Mesenchymal stem cell (in vitro differentiated cells and primary cell): ENCODE measurements at regions not wholly inside any gene's neighbourhood (a gene's known extent, or its start where the extent isn't known, plus 50 kb on each side); places are given as distances from the start of the nearest gene placed in this dataset.

Experiments
- DNase-seq: peaks from one replicate; pipeline ENCODE4 v3.0.0-alpha.2; 2013
- H2AFZ ChIP-seq: one replicate; pipeline ENCODE4 v1.6.1; 2013; ENCODE audit warnings: low read depth, mild to moderate bottlenecking, control low read depth, inconsistent platforms, low read length, moderate library complexity
- H2AK5ac ChIP-seq: 2 replicates; pipeline ENCODE4 v1.6.1; 2013; ENCODE audit warnings: low read length, moderate library complexity, mild to moderate bottlenecking, inconsistent platforms; ENCODE audit not compliant: severe bottlenecking
- H2BK120ac ChIP-seq: one replicate; pipeline ENCODE4 v1.6.1; 2013; ENCODE audit warnings: low read depth, mild to moderate bottlenecking, inconsistent platforms, low read length, moderate library complexity
- H2BK12ac ChIP-seq, 2 experiments: one replicate each; pipeline ENCODE4 v1.6.1; 2013; ENCODE audit warnings: inconsistent platforms in 2 of 2, low read length in 2 of 2, mild to moderate bottlenecking in 2 of 2, moderate library complexity in 2 of 2, control low read depth in 1 of 2
- H2BK15ac ChIP-seq: one replicate; pipeline ENCODE4 v1.6.1; 2013; ENCODE audit warnings: mild to moderate bottlenecking, low read depth, inconsistent platforms; ENCODE audit not compliant: poor library complexity, severe bottlenecking
- H2BK5ac ChIP-seq: 2 replicates; pipeline ENCODE4 v1.6.1; 2013; ENCODE audit warnings: low read depth, mild to moderate bottlenecking, low read length, control low read depth, inconsistent platforms; ENCODE audit not compliant: poor library complexity, severe bottlenecking
- H3K14ac ChIP-seq, 2 experiments: one replicate each; pipeline ENCODE4 v1.6.1; 2013; ENCODE audit warnings: inconsistent platforms in 2 of 2, low read length in 2 of 2, control low read depth in 1 of 2, mild to moderate bottlenecking in 1 of 2, moderate library complexity in 1 of 2
- H3K18ac ChIP-seq, 2 experiments: one replicate each; pipeline ENCODE4 v1.6.1; 2013; ENCODE audit warnings: inconsistent platforms in 2 of 2, low read length in 2 of 2, control low read depth in 1 of 2, low read depth in 1 of 2, mild to moderate bottlenecking in 1 of 2
- H3K23ac ChIP-seq, 2 experiments: one replicate each; pipeline ENCODE4 v1.6.1; 2013; ENCODE audit warnings: inconsistent platforms in 2 of 2, low read length in 2 of 2, mild to moderate bottlenecking in 2 of 2, moderate library complexity in 2 of 2, control low read depth in 1 of 2
- H3K27ac ChIP-seq: 2 replicates; pipeline ENCODE4 v1.5.1; 2013; ENCODE audit warnings: mild to moderate bottlenecking, moderate library complexity, low read length, control low read depth, inconsistent platforms; ENCODE audit not compliant: poor library complexity, severe bottlenecking
- H3K27me3 ChIP-seq, 2 experiments: 2 replicates each; pipeline versions ENCODE4 v1.6.1 to v1.7.0; 2013; ENCODE audit warnings: low read length in 2 of 2, mild to moderate bottlenecking in 2 of 2, moderate library complexity in 2 of 2, control low read depth in 1 of 2, inconsistent platforms in 1 of 2; ENCODE audit not compliant: control insufficient read depth in 1 of 2, insufficient read depth in 1 of 2
- H3K36me3 ChIP-seq, 2 experiments: 2 replicates each; pipeline versions ENCODE4 v1.6.1 to v1.7.0; 2013; ENCODE audit warnings: low read length in 2 of 2, control low read depth in 1 of 2, inconsistent platforms in 1 of 2, low read depth in 1 of 2, mild to moderate bottlenecking in 1 of 2; ENCODE audit not compliant: insufficient read depth in 2 of 2, control insufficient read depth in 1 of 2
- H3K4ac ChIP-seq, 2 experiments: one replicate each; pipeline ENCODE4 v1.6.1; 2013; ENCODE audit warnings: inconsistent platforms in 2 of 2, low read length in 2 of 2, mild to moderate bottlenecking in 2 of 2, moderate library complexity in 2 of 2, control low read depth in 1 of 2, low read depth in 1 of 2
- H3K4me1 ChIP-seq: 2 replicates; pipeline ENCODE4 v1.6.1; 2013; ENCODE audit warnings: low read depth, low read length, control low read depth; ENCODE audit not compliant: control insufficient read depth, insufficient read depth
- H3K4me2 ChIP-seq: 2 replicates; pipeline ENCODE4 v1.6.1; 2013; ENCODE audit warnings: low read length, mild to moderate bottlenecking, inconsistent platforms; ENCODE audit not compliant: poor library complexity, severe bottlenecking
- H3K4me3 ChIP-seq, 2 experiments: 2 replicates each; pipeline versions ENCODE4 v1.5.1 to v1.7.0; 2013; ENCODE audit warnings: low read length in 2 of 2, mild to moderate bottlenecking in 2 of 2, control low read depth in 1 of 2, low read depth in 1 of 2; ENCODE audit not compliant: insufficient read depth in 1 of 2
- H3K79me1 ChIP-seq: replicated peaks from 2 replicates; pipeline ENCODE4 v1.6.1; 2013; ENCODE audit warnings: mild to moderate bottlenecking, control low read depth, low read length, inconsistent platforms; ENCODE audit not compliant: poor library complexity, severe bottlenecking
- H3K9ac ChIP-seq: 2 replicates; pipeline ENCODE4 v1.7.0; 2013; ENCODE audit warnings: mild to moderate bottlenecking, low read length, moderate library complexity
- H3K9me3 ChIP-seq: 2 replicates; pipeline ENCODE4 v1.7.0; 2013; ENCODE audit warnings: mild to moderate bottlenecking, low read length; ENCODE audit not compliant: control insufficient read depth
- H4K8ac ChIP-seq: one replicate; pipeline ENCODE4 v1.6.1; 2013; ENCODE audit warnings: inconsistent platforms, mild to moderate bottlenecking, low read length, moderate library complexity
- H4K91ac ChIP-seq: one replicate; pipeline ENCODE4 v1.6.1; 2013; ENCODE audit warnings: mild to moderate bottlenecking, low read length, inconsistent platforms
- WGBS: methylation state at CpG from one replicate; pipeline ENCODE4 v1.1.7; 2013; ENCODE audit warnings: mixed read lengths; 5-methylcytosine and 5-hydroxymethylcytosine counted together

- Histone ChIP-seq H3K36me3 (no peaks in the 10 kb centered on the region), H3K23ac (no peak overlapping the region), H2BK12ac (no peak overlapping the region), H2BK120ac (no peak overlapping the region), H3K9me3 (no peaks in the 10 kb centered on the region), H3K79me1 (no peaks in the 10 kb centered on the region), H2BK5ac (no peak overlapping the region), H4K8ac (no peak overlapping the region), H3K4me3 (no peak overlapping the region), H3K14ac (no peak overlapping the region), H4K91ac (no peak overlapping the region), H3K9ac (no peak overlapping the region), H2AFZ (no peak overlapping the region), H3K27me3 (no peaks in the 10 kb centered on the region), H3K18ac (peak overlapping the region; percentile 60 to 85), H3K4me1 (no peaks in the 10 kb centered on the region), H3K27ac (no peak overlapping the region), H3K4ac (no peak overlapping the region), H3K4me2 (no peak overlapping the region), H2AK5ac (no peak overlapping the region), H2BK15ac (no peak overlapping the region)
- DNase-seq, result peak; percentile 87
- WGBS, result 0% methylated on average over 1 of the region's 5 CpGs
Measured at GRCh38 chr18:28284132-28284531, 107.2 kb upstream of the CDH2 start.

- H3K23ac ChIP-seq, result no peak overlapping the region
- no peak overlapping the region for H2AFZ ChIP-seq
- H3K4ac ChIP-seq, result no peak overlapping the region
- no peak overlapping the region for H3K4me2 ChIP-seq
- no peak overlapping the region for H3K27ac ChIP-seq
- no peak overlapping the region for H2BK5ac ChIP-seq
- no peak overlapping the region for H3K14ac ChIP-seq
- no peak overlapping the region for H4K8ac ChIP-seq
- H2BK120ac ChIP-seq, result no peak overlapping the region
- no peak overlapping the region for H4K91ac ChIP-seq
- H2BK15ac ChIP-seq, result no peak overlapping the region
- H2AK5ac ChIP-seq, result no peak overlapping the region
- no peaks in the 10 kb centered on the region for H3K27me3 ChIP-seq
- H3K9ac ChIP-seq, result no peak overlapping the region
- no peak overlapping the region for H3K4me3 ChIP-seq
- H3K79me1 ChIP-seq, result no peaks in the 10 kb centered on the region
- no peaks in the 10 kb centered on the region for H3K4me1 ChIP-seq
- H3K36me3 ChIP-seq, result no peaks in the 10 kb centered on the region
- H3K9me3 ChIP-seq, result no peaks in the 10 kb centered on the region
- 67% methylated on average over 2 of the region's 2 CpGs for WGBS
- H3K18ac ChIP-seq, result no peak overlapping the region
- DNase-seq, result peak; percentile 21
- H2BK12ac ChIP-seq, result no peak overlapping the region
Measured at GRCh38 chr18:28281400-28281799, 104.5 kb upstream of the CDH2 start.

- H3K18ac ChIP-seq, result no peak overlapping the region
- H3K27me3 ChIP-seq, result no peaks in the 10 kb centered on the region
- 100% methylated on average over 2 of the region's 2 CpGs for WGBS
Measured at GRCh38 chr18:28269750-28270149, 92.8 kb upstream of the CDH2 start.

GRCh38 chr18:28267878-28268625 lies 91.1 kb upstream of the CDH2 start:
- no CpG with 5 or more reads among the region's 4 CpGs for WGBS
- no peak overlapping the region for H3K9ac ChIP-seq
- H3K27me3 ChIP-seq, result no peaks in the 10 kb centered on the region
- no peak overlapping the region for H2BK5ac ChIP-seq
- no peaks in the 10 kb centered on the region for H3K79me1 ChIP-seq
- peaks cover 4% of the 10 kb centered on the region for H3K9me3 ChIP-seq
- no peak overlapping the region for H3K4me3 ChIP-seq
- no peak overlapping the region for H4K8ac ChIP-seq
- H2BK120ac ChIP-seq, result no peak overlapping the region
- no peak overlapping the region for H2BK15ac ChIP-seq
- no peak overlapping the region for H2AFZ ChIP-seq
- peak; percentile 46 for DNase-seq
- H2AK5ac ChIP-seq, result no peak overlapping the region
- no peaks in the 10 kb centered on the region for H3K4me1 ChIP-seq
- H3K4ac ChIP-seq, result no peak overlapping the region
- no peak overlapping the region for H3K27ac ChIP-seq
- no peak overlapping the region for H3K18ac ChIP-seq
- no peak overlapping the region for H3K4me2 ChIP-seq
- no peaks in the 10 kb centered on the region for H3K36me3 ChIP-seq
- H3K14ac ChIP-seq, result no peak overlapping the region
- H2BK12ac ChIP-seq, result no peak overlapping the region
- H3K23ac ChIP-seq, result no peak overlapping the region
- H4K91ac ChIP-seq, result no peak overlapping the region

More at GRCh38 chr18:28269750-28270149, 92.8 kb upstream of the CDH2 start:
- Histone ChIP-seq H2BK12ac (no peak overlapping the region), H3K23ac (no peak overlapping the region), H3K4me2 (no peak overlapping the region), H3K79me1 (no peaks in the 10 kb centered on the region), H3K9ac (no peak overlapping the region), H3K9me3 (peaks cover 4% of the 10 kb centered on the region), H3K27ac (no peak overlapping the region), H2BK120ac (no peak overlapping the region), H3K36me3 (no peaks in the 10 kb centered on the region), H2AFZ (no peak overlapping the region), H3K14ac (no peak overlapping the region), H3K4ac (no peak overlapping the region), H2AK5ac (no peak overlapping the region), H4K8ac (no peak overlapping the region), H2BK15ac (no peak overlapping the region), H3K4me1 (no peaks in the 10 kb centered on the region), H2BK5ac (no peak overlapping the region), H4K91ac (no peak overlapping the region), H3K4me3 (no peak overlapping the region)
- no peak for DNase-seq
